ENCODE measurements at regions not wholly inside any gene's neighbourhood (a gene's known extent, or its start where the extent isn't known, plus 50 kb on each side); places are given as distances from the start of the nearest gene placed in this dataset.

DNA sequence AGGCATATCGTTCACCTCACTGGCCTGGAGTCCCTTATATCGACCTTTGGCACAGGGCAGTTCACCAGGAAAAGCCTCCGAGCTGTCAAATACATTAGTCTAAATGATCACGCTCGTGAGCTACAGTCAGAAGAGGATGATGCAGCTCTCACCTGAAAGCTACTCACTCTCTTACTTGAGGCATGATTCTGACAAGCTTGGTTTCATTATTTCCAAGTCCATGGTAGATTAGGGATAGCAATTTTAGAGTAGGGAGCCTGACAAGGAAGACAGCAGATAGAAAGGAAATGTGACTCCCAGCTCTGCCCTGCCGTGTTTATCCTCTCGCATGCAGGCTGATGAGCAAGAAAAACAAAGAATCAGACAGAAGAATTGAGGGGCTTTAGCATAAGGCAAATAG is 98.0 kb upstream of the MAP1B start:
- H3K27me3 ChIP-seq, result no peaks in the 10 kb centered on the region
- no peak for DNase-seq
- H3K27ac ChIP-seq, result no peak overlapping the region
- intact Hi-C loops (cut with DNase I; ENCODE audit: low total_unique reads), result no loop called here
- TF ChIP-seq, protein P1, sequence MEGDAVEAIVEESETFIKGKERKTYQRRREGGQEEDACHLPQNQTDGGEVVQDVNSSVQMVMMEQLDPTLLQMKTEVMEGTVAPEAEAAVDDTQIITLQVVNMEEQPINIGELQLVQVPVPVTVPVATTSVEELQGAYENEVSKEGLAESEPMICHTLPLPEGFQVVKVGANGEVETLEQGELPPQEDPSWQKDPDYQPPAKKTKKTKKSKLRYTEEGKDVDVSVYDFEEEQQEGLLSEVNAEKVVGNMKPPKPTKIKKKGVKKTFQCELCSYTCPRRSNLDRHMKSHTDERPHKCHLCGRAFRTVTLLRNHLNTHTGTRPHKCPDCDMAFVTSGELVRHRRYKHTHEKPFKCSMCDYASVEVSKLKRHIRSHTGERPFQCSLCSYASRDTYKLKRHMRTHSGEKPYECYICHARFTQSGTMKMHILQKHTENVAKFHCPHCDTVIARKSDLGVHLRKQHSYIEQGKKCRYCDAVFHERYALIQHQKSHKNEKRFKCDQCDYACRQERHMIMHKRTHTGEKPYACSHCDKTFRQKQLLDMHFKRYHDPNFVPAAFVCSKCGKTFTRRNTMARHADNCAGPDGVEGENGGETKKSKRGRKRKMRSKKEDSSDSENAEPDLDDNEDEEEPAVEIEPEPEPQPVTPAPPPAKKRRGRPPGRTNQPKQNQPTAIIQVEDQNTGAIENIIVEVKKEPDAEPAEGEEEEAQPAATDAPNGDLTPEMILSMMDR (IDR thresholded peaks at IDR 0.05), result no peak
- TF ChIP-seq POLR2A (IDR thresholded peaks at IDR 0.05), result no peak
- H3K4me1 ChIP-seq, result no peaks in the 10 kb centered on the region
- H3K36me3 ChIP-seq, result no peaks in the 10 kb centered on the region
- no peak overlapping the region for H3K4me3 ChIP-seq
- H3K9me3 ChIP-seq, result no peaks in the 10 kb centered on the region

DNA sequence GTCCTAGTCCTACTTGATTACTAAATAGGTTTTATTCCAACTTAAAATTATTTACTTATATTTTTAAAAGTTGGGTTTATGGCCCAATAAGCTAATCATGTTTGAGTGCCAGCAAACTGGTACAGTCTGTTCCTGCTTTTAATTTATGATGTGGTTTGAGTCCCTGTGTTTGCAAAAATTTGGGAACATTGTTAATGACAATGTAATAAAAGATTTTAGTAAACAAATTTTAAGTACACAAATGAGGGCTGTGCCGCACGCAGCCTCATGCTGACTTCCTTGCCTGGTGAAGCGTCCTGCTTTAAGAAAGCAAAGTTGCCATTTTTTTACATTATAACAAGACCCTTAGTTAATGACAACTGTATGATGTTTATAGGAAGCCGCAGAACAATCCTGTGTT is 96.8 kb upstream of the MAP1B start:
- Histone ChIP-seq H3K4me1 (no peaks in the 10 kb centered on the region), H3K9me3 (no peaks in the 10 kb centered on the region), H3K4me3 (no peak overlapping the region), H3K27ac (no peak overlapping the region), H3K27me3 (no peaks in the 10 kb centered on the region), H3K36me3 (no peaks in the 10 kb centered on the region)
- intact Hi-C loops (cut with DNase I; ENCODE audit: low total_unique reads), result no loop called here
- TF ChIP-seq POLR2A (IDR thresholded peaks at IDR 0.05), result no peak
- no peak for DNase-seq

DNA sequence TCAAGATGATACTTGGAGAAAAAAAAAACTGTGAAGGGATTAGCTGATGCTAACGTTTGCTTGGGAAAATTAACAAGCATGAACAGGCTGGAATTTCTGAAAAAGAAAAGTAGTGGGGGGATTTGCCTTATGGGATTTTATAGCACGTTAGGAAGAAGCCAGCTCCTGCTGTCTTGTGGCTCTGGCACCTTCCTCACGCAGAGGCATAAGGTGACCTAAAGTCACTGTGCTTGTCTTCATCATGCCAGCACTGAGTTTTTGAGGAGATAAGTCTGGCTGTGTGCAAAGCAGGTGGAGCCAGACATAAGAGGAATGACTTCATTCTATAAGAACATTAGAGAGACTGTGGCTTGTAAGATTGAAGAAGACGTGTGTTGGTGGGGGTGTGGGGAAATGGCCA is 94.4 kb upstream of the MAP1B start:
- Histone ChIP-seq H3K4me1 (no peaks in the 10 kb centered on the region), H3K36me3 (no peaks in the 10 kb centered on the region), H3K27me3 (no peaks in the 10 kb centered on the region), H3K4me3 (no peak overlapping the region), H3K9me3 (no peaks in the 10 kb centered on the region), H3K27ac (peak overlapping the region in 1 of 2 donors; percentile 6)
- DNase-seq, result no peak
- intact Hi-C loops (cut with DNase I; ENCODE audit: low total_unique reads), result no loop called here
- TF ChIP-seq, protein P1 (IDR thresholded peaks at IDR 0.05), result no peak
- no peak for TF ChIP-seq POLR2A (IDR thresholded peaks at IDR 0.05)

DNA sequence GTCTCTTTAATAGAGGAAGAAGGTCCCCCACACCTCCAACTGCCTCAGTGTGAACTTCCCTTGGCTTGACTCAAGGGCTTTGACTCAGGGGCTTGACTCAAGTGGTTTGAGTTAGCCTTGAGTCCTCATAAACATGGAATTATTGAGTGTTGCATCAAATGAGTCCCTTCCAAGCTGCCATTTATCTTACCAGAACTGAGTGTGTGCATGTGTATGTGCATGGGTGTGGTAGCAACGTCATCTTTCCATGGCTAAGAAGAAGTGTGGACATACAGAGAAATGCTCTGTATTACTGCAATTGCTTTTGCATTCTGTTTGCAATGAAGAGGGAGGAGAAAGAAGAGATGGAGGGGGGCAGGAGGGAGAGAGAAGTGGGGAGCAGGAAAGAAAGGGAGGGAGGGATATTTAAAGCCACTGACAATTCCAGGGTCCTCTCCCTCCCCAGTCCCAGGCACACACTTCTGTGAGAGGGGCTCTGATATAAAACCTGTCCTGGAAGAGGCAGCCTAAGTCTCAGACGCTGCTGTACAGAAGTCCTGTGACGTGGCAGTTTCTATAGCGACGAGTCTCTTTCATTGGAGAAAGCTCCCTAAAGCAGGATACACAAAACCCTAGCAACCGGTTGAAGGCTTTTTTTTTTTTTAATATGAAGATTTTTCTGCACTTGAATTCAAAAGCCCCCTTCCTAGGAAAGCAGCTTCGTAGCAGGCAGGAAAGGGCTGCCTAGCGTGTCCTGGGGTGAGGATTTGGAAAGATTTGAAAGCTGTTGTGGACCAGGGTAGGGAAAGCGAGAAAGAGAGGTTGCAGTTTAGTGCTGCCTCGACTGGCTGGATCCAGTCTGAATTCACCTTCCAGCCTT is 93.3 kb upstream of the MAP1B start:
- no peak overlapping the region for H3K27ac ChIP-seq
- no peaks in the 10 kb centered on the region for H3K36me3 ChIP-seq
- H3K9me3 ChIP-seq, result no peaks in the 10 kb centered on the region
- intact Hi-C loops (cut with DNase I; ENCODE audit: low total_unique reads), result no loop called here
- DNase-seq, result no peak
- H3K4me3 ChIP-seq, result no peak overlapping the region
- TF ChIP-seq POLR2A (IDR thresholded peaks at IDR 0.05), result no peak
- TF ChIP-seq, protein P1 (IDR thresholded peaks at IDR 0.05), result no peak
- H3K4me1 ChIP-seq, result no peaks in the 10 kb centered on the region
- no peaks in the 10 kb centered on the region for H3K27me3 ChIP-seq

DNA sequence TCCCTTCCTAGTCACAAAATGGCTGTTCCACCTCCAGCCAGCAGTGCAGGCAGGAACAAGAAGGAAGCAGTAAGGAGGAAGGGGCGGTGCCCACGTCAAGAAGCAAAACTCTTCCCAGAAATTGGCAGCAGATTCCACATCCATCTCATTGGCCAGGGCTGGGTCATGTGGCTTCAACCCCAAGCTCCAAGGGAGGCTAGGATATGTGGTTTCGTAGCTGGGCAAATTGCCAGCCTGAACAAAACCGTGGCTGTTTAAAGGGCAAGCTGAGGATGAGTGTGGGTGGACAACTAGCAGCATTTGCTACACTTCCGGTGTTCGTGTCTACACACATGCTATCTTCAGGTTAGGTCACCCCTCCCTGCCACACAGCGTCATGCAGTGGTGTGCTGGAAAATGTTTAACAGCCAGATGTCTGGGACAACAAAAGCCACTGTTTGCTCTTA is 92.1 kb upstream of the MAP1B start:
- H3K4me1 ChIP-seq, result no peaks in the 10 kb centered on the region
- H3K9me3 ChIP-seq, result no peaks in the 10 kb centered on the region
- no peak for TF ChIP-seq POLR2A (IDR thresholded peaks at IDR 0.05)
- intact Hi-C loops (cut with DNase I; ENCODE audit: low total_unique reads), result no loop called here
- no peaks in the 10 kb centered on the region for H3K27me3 ChIP-seq
- H3K27ac ChIP-seq, result no peak overlapping the region
- H3K36me3 ChIP-seq, result no peaks in the 10 kb centered on the region
- DNase-seq, result peak in 1 of 2 donors; percentile 19
- no peak overlapping the region for H3K4me3 ChIP-seq

DNA sequence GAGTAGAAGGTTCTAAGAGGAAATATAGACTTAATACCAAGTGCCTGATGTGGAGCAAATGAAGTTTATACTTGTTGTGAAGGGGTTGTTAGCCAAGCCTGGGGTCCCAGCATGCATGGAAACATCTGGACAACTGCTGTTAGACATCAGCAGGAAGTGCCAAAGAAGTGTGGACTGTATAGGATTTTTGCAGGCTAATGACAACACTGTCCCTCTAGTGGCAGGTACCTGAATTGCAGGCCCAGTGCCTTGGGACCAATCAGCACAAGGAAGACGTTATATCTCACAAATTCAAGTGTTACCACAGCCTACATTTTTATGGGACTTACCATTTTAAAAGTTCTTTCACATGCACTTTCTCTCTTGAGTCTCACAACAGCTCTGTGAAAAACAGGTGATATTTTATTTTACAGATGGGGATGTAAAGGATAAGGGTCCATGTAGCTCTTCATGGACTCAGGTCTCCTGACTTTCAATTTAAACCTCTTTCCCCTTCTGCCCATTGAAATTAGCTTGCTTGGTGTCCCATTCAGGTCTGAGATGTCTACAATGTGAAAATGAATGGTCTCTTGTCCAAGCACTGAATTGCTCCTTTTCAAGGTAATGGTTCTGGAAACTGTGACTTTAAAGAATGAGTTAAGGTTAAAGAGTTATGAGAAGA is 89.0 kb upstream of the MAP1B start:
- Histone ChIP-seq H3K36me3 (no peaks in the 10 kb centered on the region), H3K4me1 (no peaks in the 10 kb centered on the region), H3K27me3 (no peaks in the 10 kb centered on the region), H3K27ac (no peak overlapping the region), H3K4me3 (no peak overlapping the region), H3K9me3 (no peaks in the 10 kb centered on the region)
- DNase-seq, result no peak
- TF ChIP-seq POLR2A (IDR thresholded peaks at IDR 0.05), result no peak
- TF ChIP-seq, protein P1 (IDR thresholded peaks at IDR 0.05), result peak; percentile 19 to 61 (median 42)
- intact Hi-C loops (cut with DNase I; ENCODE audit: low total_unique reads), result no loop called here
